Activated CD4-positive, alpha-beta T cell treated with anti-CD3 and anti-CD28 coated beads for 36 hours (primary cell): ENCODE measurements at regions not wholly inside any gene's neighbourhood (a gene's known extent, or its start where the extent isn't known, plus 50 kb on each side); places are given as distances from the start of the nearest gene placed in this dataset.
"Not testable (repeated sequence)": the region's sequence is repeated elsewhere in the genome, so short reads cannot be mapped to it uniquely, and the experiment has no call there.

ENCODE experiments used
- ATAC-seq: fragments of 200-7000 bp; cut with Tn5 transposase; one replicate; pipeline ENCODE4 v1.10.0; 2021; ENCODE audit warnings: mild to moderate bottlenecking, moderate library complexity
- CTCF ChIA-PET: fragments of 350-600 bp; sonication (Branson Sonifier 250); formaldehyde crosslinking; loops from one replicate; lab custom pipeline; 2021; ENCODE audit warnings: antibody characterized with exemption; lab: Charles Lee
- POLR2A ChIA-PET: fragments of 350-600 bp; sonication (Branson Sonifier 250); formaldehyde crosslinking; loops from one replicate; lab custom pipeline; 2021; ENCODE audit warnings: antibody characterized with exemption, inconsistent platforms; lab: Charles Lee
- DNase-seq: peaks from one replicate; pipeline ENCODE4 v3.0.0-alpha.2; 2020
- H3K27ac Mint-ChIP-seq: one replicate; pipeline ENCODE4 v1.8.0; 2021; ENCODE audit warnings: mixed read lengths
- H3K27me3 Mint-ChIP-seq: one replicate; pipeline ENCODE4 v1.8.0; 2021; ENCODE audit warnings: mixed read lengths
- H3K36me3 Mint-ChIP-seq: one replicate; pipeline ENCODE4 v1.8.0; 2021; ENCODE audit warnings: low read depth, mixed read lengths
- H3K4me1 Mint-ChIP-seq: one replicate; pipeline ENCODE4 v1.8.0; 2021; ENCODE audit warnings: mixed read lengths
- H3K4me3 Mint-ChIP-seq: one replicate; pipeline ENCODE4 v1.8.0; 2021; ENCODE audit warnings: mild to moderate bottlenecking, moderate library complexity, mixed read lengths
- H3K9me3 Mint-ChIP-seq: one replicate; pipeline ENCODE4 v1.8.0; 2021; ENCODE audit warnings: low read depth, mixed read lengths
- intact Hi-C, 2 experiments: fragments of 100-400 bp; cut with DNase I in 1 of 2; cut with micrococcal nuclease in 1 of 2; formaldehyde crosslinking; loops; one replicate each; pipeline versions ENCODE4 v1.14.2 to v1.15.1; 2022 to 2024; cut with DNase I, micrococcal nuclease

DNA sequence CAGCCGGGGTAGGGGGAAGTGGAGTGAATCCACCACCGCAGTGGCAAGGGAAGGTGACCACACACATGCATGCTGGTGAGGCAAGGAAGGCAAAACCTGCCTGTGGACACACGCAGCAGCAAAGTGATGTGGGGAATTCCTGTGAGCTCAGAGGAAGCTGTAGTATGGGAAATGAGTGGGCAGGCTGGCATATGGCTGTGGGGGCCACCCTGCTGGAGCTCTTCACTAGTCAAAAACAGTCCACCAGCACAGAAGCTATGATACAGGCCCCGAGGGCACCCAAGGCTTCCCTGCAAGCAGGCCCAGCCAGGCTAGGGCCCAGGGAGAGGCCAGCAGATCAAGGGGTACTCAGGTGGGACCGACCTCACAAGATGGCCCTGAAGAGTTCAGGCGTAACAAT lies 239.1 kb downstream of the CHM start:
- Mint-ChIP-seq H3K4me3 (no peak overlapping the region), H3K36me3 (no peaks in the 10 kb centered on the region), H3K27ac (no peak overlapping the region), H3K9me3 (peaks cover 18% of the 10 kb centered on the region), H3K27me3 (no peaks in the 10 kb centered on the region), H3K4me1 (no peaks in the 10 kb centered on the region)
- CTCF ChIA-PET = no interaction called here
- intact Hi-C loops = no loop called here
- DNase-seq (no peak), ATAC-seq (no peak)
- POLR2A ChIA-PET = no interaction called here

GRCh38 chrX:85772391-85772790 lies 275.0 kb downstream of the CHM start:
- ATAC-seq, CTCF ChIA-PET, H3K4me3 Mint-ChIP-seq, H3K4me1 Mint-ChIP-seq, H3K36me3 Mint-ChIP-seq, H3K9me3 Mint-ChIP-seq, DNase-seq, POLR2A ChIA-PET, H3K27me3 Mint-ChIP-seq, intact Hi-C loops, H3K27ac Mint-ChIP-seq: not testable (repeated sequence)

- DNase-seq (no peak), ATAC-seq (no peak)
- H3K4me3 Mint-ChIP-seq = no peak overlapping the region
- H3K27me3 Mint-ChIP-seq = no peaks in the 10 kb centered on the region
- POLR2A ChIA-PET = interaction anchor here (0.6 kb wide), 1 partner anchor 66 kb away, joined by 4 read pairs; no protein-coding TSS in a partner anchor
- peaks cover 2% of the 10 kb centered on the region for H3K9me3 Mint-ChIP-seq
- CTCF ChIA-PET = no interaction called here
- no peaks in the 10 kb centered on the region for H3K36me3 Mint-ChIP-seq
- no peak overlapping the region for H3K27ac Mint-ChIP-seq
- intact Hi-C loops = no loop called here
- no peaks in the 10 kb centered on the region for H3K4me1 Mint-ChIP-seq
These were observed 281.7 kb downstream of the CHM start for GRCh38 chrX:85765651-85766050.

DNA sequence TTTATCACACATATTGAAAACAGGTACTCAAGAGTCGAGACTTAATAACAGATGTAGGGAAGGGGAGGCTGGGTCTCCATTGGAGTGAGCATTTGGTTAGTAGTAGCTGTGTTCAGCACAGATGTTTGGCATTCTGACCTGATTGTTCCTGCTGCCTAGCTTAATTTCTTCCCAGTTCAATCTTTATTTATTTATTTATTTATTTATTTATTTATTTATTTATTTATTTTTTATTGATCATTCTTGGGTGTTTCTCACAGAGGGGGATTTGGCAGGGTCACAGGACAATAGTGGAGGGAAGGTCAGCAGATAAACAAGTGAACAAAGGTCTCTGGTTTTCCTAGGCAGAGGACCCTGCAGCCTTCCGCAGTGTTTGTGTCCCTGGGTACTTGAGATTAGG lies 324.3 kb downstream of the CHM start:
- ATAC-seq, DNase-seq, intact Hi-C loops, H3K27ac Mint-ChIP-seq, H3K9me3 Mint-ChIP-seq, POLR2A ChIA-PET, H3K4me3 Mint-ChIP-seq, H3K36me3 Mint-ChIP-seq, H3K4me1 Mint-ChIP-seq, H3K27me3 Mint-ChIP-seq, CTCF ChIA-PET: not testable (repeated sequence)

- H3K4me3 Mint-ChIP-seq, CTCF ChIA-PET, ATAC-seq, POLR2A ChIA-PET, H3K36me3 Mint-ChIP-seq, H3K27ac Mint-ChIP-seq, intact Hi-C loops, DNase-seq, H3K9me3 Mint-ChIP-seq, H3K27me3 Mint-ChIP-seq, H3K4me1 Mint-ChIP-seq: not testable (repeated sequence)
These were observed 323.8 kb upstream of the POF1B start for GRCh38 chrX:85703233-85703632.

DNA sequence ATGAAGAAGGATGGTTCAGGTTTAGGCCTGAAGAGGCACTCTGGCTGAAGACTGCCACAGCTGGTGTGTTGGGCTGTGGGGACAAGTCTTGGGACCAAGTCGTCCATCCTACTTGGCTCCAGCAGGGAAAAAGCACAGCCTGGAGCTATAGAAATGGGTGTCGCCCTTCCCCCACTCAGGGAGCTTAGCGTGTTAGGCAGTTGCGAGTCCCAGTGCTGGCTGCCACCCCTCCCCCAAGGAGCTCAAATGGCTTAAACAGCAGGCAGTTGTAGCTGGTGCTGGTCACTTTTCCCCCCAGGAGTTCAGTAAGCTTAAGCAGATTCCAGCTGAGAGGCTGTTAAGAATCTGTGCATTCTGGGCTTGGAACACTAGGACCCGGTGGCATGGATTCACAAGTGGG lies 319.5 kb upstream of the POF1B start:
- no peaks in the 10 kb centered on the region for H3K27me3 Mint-ChIP-seq
- peaks cover 2% of the 10 kb centered on the region for H3K9me3 Mint-ChIP-seq
- no peak overlapping the region for H3K4me3 Mint-ChIP-seq
- no peaks in the 10 kb centered on the region for H3K36me3 Mint-ChIP-seq
- DNase-seq (no peak), ATAC-seq (no peak)
- intact Hi-C loops = no loop called here
- ChIA-PET CTCF (no interaction called here), POLR2A (no interaction called here)
- no peaks in the 10 kb centered on the region for H3K4me1 Mint-ChIP-seq
- no peak overlapping the region for H3K27ac Mint-ChIP-seq

- POLR2A ChIA-PET = no interaction called here
- CTCF ChIA-PET = interaction anchor here (0.8 kb wide), 1 partner anchor 582 kb away, joined by 3 read pairs; no protein-coding TSS in a partner anchor
- intact Hi-C loops = no loop called here
- H3K4me3 Mint-ChIP-seq = no peak overlapping the region
- H3K27ac Mint-ChIP-seq = no peak overlapping the region
- no peaks in the 10 kb centered on the region for H3K27me3 Mint-ChIP-seq
- peaks cover 5% of the 10 kb centered on the region for H3K9me3 Mint-ChIP-seq
- ATAC-seq = no peak
- no peaks in the 10 kb centered on the region for H3K36me3 Mint-ChIP-seq
- no peak for DNase-seq
- H3K4me1 Mint-ChIP-seq = no peaks in the 10 kb centered on the region
These were observed 306.4 kb upstream of the POF1B start for GRCh38 chrX:85685843-85686242.

DNA sequence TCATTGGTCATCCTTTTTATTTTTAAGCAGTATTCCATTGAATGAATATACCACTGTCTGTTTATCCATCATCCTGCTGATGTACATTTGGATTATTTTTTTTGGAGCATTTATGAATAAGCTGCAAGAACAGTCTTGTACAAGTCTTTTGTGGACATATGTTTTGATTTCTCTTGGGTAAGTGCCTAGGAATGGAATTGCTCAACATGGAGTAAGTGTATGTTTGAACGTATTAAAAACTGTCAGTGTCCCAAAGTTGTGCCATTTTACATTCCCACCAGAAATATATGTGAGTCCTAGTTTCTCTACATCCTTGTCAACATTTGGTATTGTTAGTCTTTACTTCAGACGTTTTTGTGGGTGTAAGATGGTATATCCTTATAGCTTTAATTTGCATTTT lies 287.0 kb upstream of the POF1B start:
- ATAC-seq (no peak), DNase-seq (no peak)
- ChIA-PET POLR2A (no interaction called here), CTCF (no interaction called here)
- H3K9me3 Mint-ChIP-seq = peaks cover 3% of the 10 kb centered on the region
- intact Hi-C loops = loop anchor here in 1 of 2 experiments (10.0 kb wide), 1 partner anchor 1552 kb away; no protein-coding TSS in a partner anchor
- H3K27ac Mint-ChIP-seq = no peak overlapping the region
- H3K4me1 Mint-ChIP-seq = no peaks in the 10 kb centered on the region
- no peaks in the 10 kb centered on the region for H3K36me3 Mint-ChIP-seq
- no peak overlapping the region for H3K4me3 Mint-ChIP-seq
- H3K27me3 Mint-ChIP-seq = no peaks in the 10 kb centered on the region

DNA sequence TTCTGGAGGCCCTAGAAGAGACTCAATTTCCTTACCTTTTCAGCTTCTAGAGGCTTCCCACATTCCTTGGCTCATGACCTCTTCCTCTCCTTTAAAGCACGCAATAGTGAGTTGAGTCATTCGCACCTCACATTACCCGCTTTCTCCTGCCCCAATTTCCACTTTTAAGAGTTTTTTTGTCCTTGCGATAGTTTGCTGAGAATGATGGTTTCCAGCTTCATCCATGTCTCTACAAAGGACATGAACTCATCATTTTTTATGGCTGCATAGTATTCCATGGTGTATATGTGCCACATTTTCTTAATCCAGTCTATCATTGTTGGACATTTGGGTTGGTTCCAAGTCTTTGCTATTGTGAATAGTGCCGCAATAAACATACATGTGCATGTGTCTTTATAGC lies 284.5 kb upstream of the POF1B start:
- H3K4me3 Mint-ChIP-seq, ATAC-seq, H3K27ac Mint-ChIP-seq, H3K36me3 Mint-ChIP-seq, H3K9me3 Mint-ChIP-seq, CTCF ChIA-PET, H3K27me3 Mint-ChIP-seq, H3K4me1 Mint-ChIP-seq, POLR2A ChIA-PET, DNase-seq: not testable (repeated sequence)
- intact Hi-C loops = loop anchor here in 1 of 2 experiments (10.0 kb wide), 1 partner anchor 1549 kb away; no protein-coding TSS in a partner anchor

- Mint-ChIP-seq H3K36me3 (no peaks in the 10 kb centered on the region), H3K27me3 (no peaks in the 10 kb centered on the region), H3K4me1 (no peaks in the 10 kb centered on the region), H3K27ac (no peak overlapping the region), H3K4me3 (no peak overlapping the region), H3K9me3 (peaks cover 2% of the 10 kb centered on the region)
- ATAC-seq = no peak
- ChIA-PET POLR2A (no interaction called here), CTCF (no interaction called here)
- intact Hi-C loops = no loop called here
- no peak for DNase-seq
These were observed 251.4 kb upstream of the POF1B start for GRCh38 chrX:85630901-85631300.

DNA sequence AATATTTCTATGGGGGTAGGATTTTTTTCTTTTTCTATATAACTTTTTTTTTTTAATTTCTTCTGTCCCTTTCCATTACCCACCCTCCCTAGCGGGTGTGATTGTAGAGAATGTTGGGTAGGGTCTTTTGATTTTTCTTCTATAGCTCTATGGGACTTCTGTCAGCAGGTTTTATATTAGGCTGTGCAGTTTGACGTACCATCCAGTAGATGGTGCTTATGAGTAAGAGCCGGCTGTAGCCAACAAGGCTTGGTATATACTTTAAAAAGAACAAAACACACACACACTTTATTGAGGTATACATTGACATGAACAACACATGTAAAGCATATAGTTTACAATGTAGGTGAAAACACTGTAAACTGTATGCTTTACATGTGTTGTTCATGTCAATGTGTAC lies 247.9 kb upstream of the POF1B start:
- CTCF ChIA-PET = no interaction called here

GRCh38 chrX:85622635-85623034 lies 243.2 kb upstream of the POF1B start:
- H3K27ac Mint-ChIP-seq = no peak overlapping the region
- no peaks in the 10 kb centered on the region for H3K27me3 Mint-ChIP-seq
- ChIA-PET CTCF (no interaction called here), POLR2A (no interaction called here)
- ATAC-seq (no peak), DNase-seq (no peak)
- H3K4me1 Mint-ChIP-seq = no peaks in the 10 kb centered on the region
- no peaks in the 10 kb centered on the region for H3K36me3 Mint-ChIP-seq
- no peak overlapping the region for H3K4me3 Mint-ChIP-seq
- H3K9me3 Mint-ChIP-seq = no peaks in the 10 kb centered on the region
- intact Hi-C loops = no loop called here

More for the DNA sequence above, 247.9 kb upstream of the POF1B start:
- POLR2A ChIA-PET = no interaction called here
- ATAC-seq (no peak), DNase-seq (no peak)
- H3K4me1 Mint-ChIP-seq = no peaks in the 10 kb centered on the region
- no peaks in the 10 kb centered on the region for H3K27me3 Mint-ChIP-seq
- no peaks in the 10 kb centered on the region for H3K9me3 Mint-ChIP-seq
- no peaks in the 10 kb centered on the region for H3K36me3 Mint-ChIP-seq
- intact Hi-C loops = no loop called here
- H3K4me3 Mint-ChIP-seq = no peak overlapping the region
- H3K27ac Mint-ChIP-seq = no peak overlapping the region

GRCh38 chrX:85620466-85620865 lies 241.0 kb upstream of the POF1B start:
- intact Hi-C loops = no loop called here
- Mint-ChIP-seq H3K9me3 (no peaks in the 10 kb centered on the region), H3K27me3 (no peaks in the 10 kb centered on the region), H3K4me3 (no peak overlapping the region), H3K27ac (no peak overlapping the region), H3K36me3 (no peaks in the 10 kb centered on the region), H3K4me1 (no peaks in the 10 kb centered on the region)
- ATAC-seq = no peak
- DNase-seq = no peak
- ChIA-PET POLR2A (no interaction called here), CTCF (no interaction called here)
